ENCODE measurements at regions not wholly inside any gene's neighbourhood (a gene's known extent, or its start where the extent isn't known, plus 50 kb on each side); places are given as distances from the start of the nearest gene placed in this dataset.
"Not testable (repeated sequence)": the region's sequence is repeated elsewhere in the genome, so short reads cannot be mapped to it uniquely, and the experiment has no call there.

GRCh38 chr2:18963739-18964256 is 374.4 kb upstream of the NT5C1B start:
- H3K27me3 Mint-ChIP-seq; intact Hi-C loops (cut with micrococcal nuclease); H3K27ac Mint-ChIP-seq: not testable (repeated sequence)

GRCh38 chr2:18961991-18962421 is 372.6 kb upstream of the NT5C1B start:
- Mint-ChIP-seq H3K36me3 (ENCODE audit: low read depth) (no peaks in the 10 kb centered on the region), H3K9me3 (peaks cover 12% of the 10 kb centered on the region), H3K4me1 (ENCODE audit: low read depth) (no peaks in the 10 kb centered on the region), H3K27ac (no peak overlapping the region), H3K27me3 (no peaks in the 10 kb centered on the region), H3K4me3 (no peak overlapping the region)
- intact Hi-C loops (cut with micrococcal nuclease): no loop called here

More at GRCh38 chr2:18963739-18964256, 374.4 kb upstream of the NT5C1B start:
- H3K4me1 Mint-ChIP-seq (ENCODE audit: low read depth); H3K36me3 Mint-ChIP-seq (ENCODE audit: low read depth); H3K4me3 Mint-ChIP-seq: not testable (repeated sequence)
- peaks cover 14% of the 10 kb centered on the region for H3K9me3 Mint-ChIP-seq

GRCh38 chr2:18959952-18960717 is 370.8 kb upstream of the NT5C1B start:
- H3K4me3 Mint-ChIP-seq: no peak overlapping the region
- H3K27ac Mint-ChIP-seq: no peak overlapping the region
- intact Hi-C loops (cut with micrococcal nuclease): no loop called here
- H3K4me1 Mint-ChIP-seq (ENCODE audit: low read depth): no peaks in the 10 kb centered on the region
- no peaks in the 10 kb centered on the region for H3K36me3 Mint-ChIP-seq (ENCODE audit: low read depth)
- no peaks in the 10 kb centered on the region for H3K27me3 Mint-ChIP-seq
- H3K9me3 Mint-ChIP-seq: peaks cover 12% of the 10 kb centered on the region

GRCh38 chr2:18959200-18959599 is 369.8 kb upstream of the NT5C1B start:
- Mint-ChIP-seq H3K27ac (no peak overlapping the region), H3K36me3 (ENCODE audit: low read depth) (no peaks in the 10 kb centered on the region), H3K9me3 (peaks cover 4% of the 10 kb centered on the region), H3K4me1 (ENCODE audit: low read depth) (no peaks in the 10 kb centered on the region), H3K4me3 (no peak overlapping the region), H3K27me3 (no peaks in the 10 kb centered on the region)
- intact Hi-C loops (cut with micrococcal nuclease): no loop called here

- Mint-ChIP-seq H3K4me1 (ENCODE audit: low read depth) (no peaks in the 10 kb centered on the region), H3K36me3 (ENCODE audit: low read depth) (no peaks in the 10 kb centered on the region), H3K27me3 (no peaks in the 10 kb centered on the region), H3K4me3 (no peak overlapping the region), H3K27ac (no peak overlapping the region), H3K9me3 (no peaks in the 10 kb centered on the region)
- intact Hi-C loops (cut with micrococcal nuclease): no loop called here
Observed at GRCh38 chr2:18957909-18958308, 368.5 kb upstream of the NT5C1B start.

GRCh38 chr2:18950361-18950851 is 361.0 kb upstream of the NT5C1B start:
- H3K36me3 Mint-ChIP-seq (ENCODE audit: low read depth): no peaks in the 10 kb centered on the region

GRCh38 chr2:18949871-18950270 is 360.5 kb upstream of the NT5C1B start:
- no peaks in the 10 kb centered on the region for H3K36me3 Mint-ChIP-seq (ENCODE audit: low read depth)
- intact Hi-C loops (cut with micrococcal nuclease): no loop called here
- H3K4me1 Mint-ChIP-seq (ENCODE audit: low read depth): no peaks in the 10 kb centered on the region

More at GRCh38 chr2:18950361-18950851, 361.0 kb upstream of the NT5C1B start:
- peaks cover 15% of the 10 kb centered on the region for H3K9me3 Mint-ChIP-seq
- H3K27me3 Mint-ChIP-seq: no peaks in the 10 kb centered on the region
- H3K4me3 Mint-ChIP-seq: no peak overlapping the region
- no peaks in the 10 kb centered on the region for H3K4me1 Mint-ChIP-seq (ENCODE audit: low read depth)
- no peak overlapping the region for H3K27ac Mint-ChIP-seq
- intact Hi-C loops (cut with micrococcal nuclease): no loop called here

GRCh38 chr2:18940184-18940583 is 350.8 kb upstream of the NT5C1B start:
- intact Hi-C loops (cut with micrococcal nuclease): no loop called here
- no peaks in the 10 kb centered on the region for H3K4me1 Mint-ChIP-seq (ENCODE audit: low read depth)
- no peaks in the 10 kb centered on the region for H3K36me3 Mint-ChIP-seq (ENCODE audit: low read depth)
- no peak overlapping the region for H3K27ac Mint-ChIP-seq
- no peak overlapping the region for H3K4me3 Mint-ChIP-seq
- no peaks in the 10 kb centered on the region for H3K9me3 Mint-ChIP-seq
- no peaks in the 10 kb centered on the region for H3K27me3 Mint-ChIP-seq

More at GRCh38 chr2:18949871-18950270, 360.5 kb upstream of the NT5C1B start:
- Mint-ChIP-seq H3K27me3 (no peaks in the 10 kb centered on the region), H3K4me3 (no peak overlapping the region), H3K9me3 (peaks cover 15% of the 10 kb centered on the region), H3K27ac (no peak overlapping the region)

GRCh38 chr2:18939740-18940139 is 350.4 kb upstream of the NT5C1B start:
- H3K27ac Mint-ChIP-seq; intact Hi-C loops (cut with micrococcal nuclease); H3K9me3 Mint-ChIP-seq; H3K4me3 Mint-ChIP-seq; H3K4me1 Mint-ChIP-seq (ENCODE audit: low read depth); H3K27me3 Mint-ChIP-seq; H3K36me3 Mint-ChIP-seq (ENCODE audit: low read depth): not testable (repeated sequence)

GRCh38 chr2:18934886-18935285 is 345.5 kb upstream of the NT5C1B start:
- Mint-ChIP-seq H3K27ac (no peak overlapping the region), H3K4me1 (ENCODE audit: low read depth) (no peaks in the 10 kb centered on the region), H3K36me3 (ENCODE audit: low read depth) (no peaks in the 10 kb centered on the region), H3K4me3 (no peak overlapping the region), H3K27me3 (no peaks in the 10 kb centered on the region), H3K9me3 (no peaks in the 10 kb centered on the region)
- intact Hi-C loops (cut with micrococcal nuclease): no loop called here

- intact Hi-C loops (cut with micrococcal nuclease): no loop called here
- no peaks in the 10 kb centered on the region for H3K36me3 Mint-ChIP-seq (ENCODE audit: low read depth)
- H3K9me3 Mint-ChIP-seq: peaks cover 14% of the 10 kb centered on the region
- H3K4me3 Mint-ChIP-seq: no peak overlapping the region
- no peak overlapping the region for H3K27ac Mint-ChIP-seq
- H3K4me1 Mint-ChIP-seq (ENCODE audit: low read depth): no peaks in the 10 kb centered on the region
- no peaks in the 10 kb centered on the region for H3K27me3 Mint-ChIP-seq
Observed at GRCh38 chr2:18932853-18933252, 343.5 kb upstream of the NT5C1B start.

- intact Hi-C loops (cut with micrococcal nuclease): no loop called here
- Mint-ChIP-seq H3K4me3 (no peak overlapping the region), H3K27me3 (no peaks in the 10 kb centered on the region)
Observed at GRCh38 chr2:18930971-18931370, 341.6 kb upstream of the NT5C1B start.

GRCh38 chr2:18927525-18928232 is 338.3 kb upstream of the NT5C1B start:
- intact Hi-C loops (cut with micrococcal nuclease): no loop called here
- no peaks in the 10 kb centered on the region for H3K27me3 Mint-ChIP-seq
- no peak overlapping the region for H3K27ac Mint-ChIP-seq
- no peaks in the 10 kb centered on the region for H3K4me1 Mint-ChIP-seq (ENCODE audit: low read depth)
- H3K36me3 Mint-ChIP-seq (ENCODE audit: low read depth): no peaks in the 10 kb centered on the region
- H3K4me3 Mint-ChIP-seq: no peak overlapping the region
- peaks cover 35% of the 10 kb centered on the region for H3K9me3 Mint-ChIP-seq

More at GRCh38 chr2:18930971-18931370, 341.6 kb upstream of the NT5C1B start:
- H3K27ac Mint-ChIP-seq: no peak overlapping the region
- H3K36me3 Mint-ChIP-seq (ENCODE audit: low read depth): no peaks in the 10 kb centered on the region
- no peaks in the 10 kb centered on the region for H3K4me1 Mint-ChIP-seq (ENCODE audit: low read depth)
- H3K9me3 Mint-ChIP-seq: peaks cover 27% of the 10 kb centered on the region

Data from dendritic cell treated with granulocyte-macrophage colony-stimulating factor and Interleukin-4, amounts not matched to agents 40 ng/mL and 50 ng/mL, for 4 days (primary cell).